Retinal pigment epithelial cell (primary cell): ENCODE measurements at regions not wholly inside any gene's neighbourhood (a gene's known extent, or its start where the extent isn't known, plus 50 kb on each side); places are given as distances from the start of the nearest gene placed in this dataset.

Experiments used
- DNase-seq: peaks from one replicate; pipeline ENCODE4 v3.0.0-alpha.2; 2010; ENCODE audit warnings: low read depth
- H3K4me3 ChIP-seq: 2 replicates; pipeline ENCODE4 v1.5.1; 2011; ENCODE audit warnings: mild to moderate bottlenecking, low read length, control low read depth, moderate library complexity
- CTCF ChIP-seq: conservative IDR thresholded peaks from 2 replicates; pipeline ENCODE4 v1.5.1; 2011; ENCODE audit warnings: low read depth, low read length, control low read depth, inconsistent platforms

- TF ChIP-seq CTCF = no peak
- no peak overlapping the region for H3K4me3 ChIP-seq
- DNase-seq = peak; percentile 93
These were observed 554.6 kb downstream of the DSC3 start for GRCh38 chr18:30487962-30488361.

GRCh38 chr18:30486856-30487255 is 555.7 kb downstream of the DSC3 start:
- TF ChIP-seq CTCF = no peak
- H3K4me3 ChIP-seq = no peak overlapping the region
- peak; percentile 41 for DNase-seq

- DNase-seq = no peak
- no peak overlapping the region for H3K4me3 ChIP-seq
- no peak for TF ChIP-seq CTCF
These were observed 557.5 kb downstream of the DSC3 start for GRCh38 chr18:30485078-30485477.

GRCh38 chr18:30481871-30482270 is 560.7 kb downstream of the DSC3 start:
- TF ChIP-seq CTCF = no peak
- no peak for DNase-seq

GRCh38 chr18:30469091-30469490 is 573.5 kb downstream of the DSC3 start:
- no peak for TF ChIP-seq CTCF
- no peak overlapping the region for H3K4me3 ChIP-seq
- no peak for DNase-seq

More at GRCh38 chr18:30481871-30482270, 560.7 kb downstream of the DSC3 start:
- H3K4me3 ChIP-seq = no peak overlapping the region

- TF ChIP-seq CTCF = no peak
- no peak for DNase-seq
These were observed 577.4 kb downstream of the DSC3 start for GRCh38 chr18:30465096-30465495.

GRCh38 chr18:30457156-30457555 is 585.4 kb downstream of the DSC3 start:
- TF ChIP-seq CTCF = no peak
- no peak overlapping the region for H3K4me3 ChIP-seq
- peak; percentile 2 for DNase-seq

More at GRCh38 chr18:30465096-30465495, 577.4 kb downstream of the DSC3 start:
- H3K4me3 ChIP-seq = no peak overlapping the region
